ENCODE measurements at regions not wholly inside any gene's neighbourhood (a gene's known extent, or its start where the extent isn't known, plus 50 kb on each side); places are given as distances from the start of the nearest gene placed in this dataset.

DNA sequence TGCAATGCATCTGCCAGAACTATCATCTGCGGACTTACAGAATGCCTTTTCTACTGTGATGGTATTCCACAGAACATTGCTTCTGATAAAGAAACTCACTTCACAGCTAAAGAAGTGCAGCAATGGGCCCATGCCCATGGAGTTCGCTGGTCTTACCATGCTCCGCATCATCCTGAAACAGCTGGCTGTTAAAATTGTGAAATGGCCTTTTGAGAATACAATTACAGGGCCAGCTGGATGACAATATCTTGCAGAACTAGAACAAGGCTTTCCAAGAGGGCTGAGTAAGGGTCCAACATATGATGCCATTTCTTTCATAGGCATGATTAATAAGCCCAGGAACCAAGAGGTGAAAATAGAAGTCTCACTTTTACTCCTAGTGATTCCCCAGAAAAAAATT, 104.1 kb upstream of the ADCY1 start:
- no peak for TF ChIP-seq CTCF (IDR thresholded peaks at IDR 0.05)
- ATAC-seq (ENCODE audit: low FRiP score), result no peak
- no peak for DNase-seq (ENCODE audit: low spot score)

DNA sequence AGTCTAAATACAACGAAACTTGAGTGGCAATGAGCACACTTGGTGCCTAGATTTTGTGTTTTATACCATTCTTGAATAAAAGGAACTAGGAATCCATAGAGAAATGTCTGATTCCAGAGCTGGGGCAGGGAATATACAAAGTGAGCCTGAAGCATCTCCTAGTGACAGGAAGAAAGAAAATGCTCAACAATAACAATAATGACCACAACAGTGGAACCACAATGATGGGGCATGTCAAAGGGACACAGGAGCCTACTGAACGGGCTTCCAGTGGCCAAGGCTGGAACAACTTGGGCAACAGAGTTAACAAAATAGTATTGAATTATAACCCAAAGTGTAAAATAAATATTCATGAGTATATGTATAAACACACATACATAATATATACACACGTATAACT, 94.4 kb upstream of the ADCY1 start:
- DNase-seq (ENCODE audit: low spot score) (no peak), ATAC-seq (ENCODE audit: low FRiP score) (no peak)
- no peak for TF ChIP-seq CTCF (IDR thresholded peaks at IDR 0.05)

GRCh38 chr7:45482451-45482850, 91.7 kb upstream of the ADCY1 start:
- DNase-seq (ENCODE audit: low spot score) (no peak), ATAC-seq (ENCODE audit: low FRiP score) (no peak)
- TF ChIP-seq CTCF (IDR thresholded peaks at IDR 0.05), result no peak

- DNase-seq (ENCODE audit: low spot score) (no peak), ATAC-seq (ENCODE audit: low FRiP score) (no peak)
- TF ChIP-seq CTCF (IDR thresholded peaks at IDR 0.05), result no peak
Observed at GRCh38 chr7:45484094-45484493, 90.1 kb upstream of the ADCY1 start.

DNA sequence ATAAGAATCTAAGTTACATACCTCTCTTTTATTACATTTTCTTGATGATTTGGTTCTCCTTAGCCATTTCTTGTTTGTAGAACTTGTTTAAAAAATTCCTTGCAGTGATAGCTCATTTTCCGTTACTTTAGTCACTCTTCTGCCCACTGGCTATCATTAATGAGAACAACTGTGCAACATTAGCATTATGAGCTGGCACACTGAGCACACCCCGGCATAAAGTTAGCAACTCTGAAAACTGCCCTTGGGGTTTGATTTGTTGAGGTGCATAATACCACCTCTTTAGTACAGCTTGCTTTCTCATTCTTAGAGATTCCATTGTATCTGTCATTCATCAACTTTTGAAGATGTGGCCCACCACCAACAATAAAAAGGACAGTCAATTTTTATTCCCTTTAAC, 87.6 kb upstream of the ADCY1 start:
- TF ChIP-seq CTCF (IDR thresholded peaks at IDR 0.05), result no peak
- ATAC-seq (ENCODE audit: low FRiP score) (no peak), DNase-seq (ENCODE audit: low spot score) (no peak)

GRCh38 chr7:45494885-45495284, 79.3 kb upstream of the ADCY1 start:
- ATAC-seq (ENCODE audit: low FRiP score) (no peak), DNase-seq (ENCODE audit: low spot score) (no peak)
- TF ChIP-seq CTCF (IDR thresholded peaks at IDR 0.05), result no peak

- TF ChIP-seq CTCF (IDR thresholded peaks at IDR 0.05), result no peak
- ATAC-seq (ENCODE audit: low FRiP score) (no peak), DNase-seq (ENCODE audit: low spot score) (no peak)
Observed at GRCh38 chr7:45495618-45496017, 78.5 kb upstream of the ADCY1 start.
